H1 (cell line): ENCODE measurements at regions not wholly inside any gene's neighbourhood (a gene's known extent, or its start where the extent isn't known, plus 50 kb on each side); places are given as distances from the start of the nearest gene placed in this dataset.

ENCODE experiments used
- CTCF ChIA-PET: fragments of 300-600 bp; sonication (Branson Sonifier 250); formaldehyde crosslinking; loops from one replicate; lab custom pipeline; 2021; ENCODE audit not compliant: partially characterized antibody; lab: Charles Lee
- POLR2A ChIA-PET: fragments of 300-600 bp; sonication (Branson Sonifier 250); formaldehyde crosslinking; loops from one replicate; lab custom pipeline; 2021; ENCODE audit warnings: inconsistent platforms; ENCODE audit not compliant: partially characterized antibody; lab: Charles Lee
- DNase-seq, 2 experiments: peaks; one replicate each; pipeline versions ENCODE4 v3.0.0 to v3.0.0-alpha.2; 2010 to 2022; ENCODE audit warnings: low spot score in 2 of 2, low read depth in 1 of 2, mixed read lengths in 1 of 2
- FAIRE-seq: peaks from 2 replicates; lab custom pipeline; 2011; peaks lifted over from hg19 to GRCh38; lab: Jason Lieb, UNC
- H2AFZ ChIP-seq: 2 replicates; pipeline ENCODE4 v1.8.1; 2012; ENCODE audit warnings: low read length, inconsistent platforms
- H2AK5ac ChIP-seq: 2 replicates; pipeline ENCODE4 v1.6.1; 2013; ENCODE audit warnings: low read depth, low read length
- H2BK120ac ChIP-seq: replicated peaks from 2 replicates; pipeline ENCODE3; 2013; ENCODE audit warnings: low read depth, low read length, inconsistent platforms
- H2BK12ac ChIP-seq: 2 replicates; pipeline ENCODE4 v1.6.1; 2013; ENCODE audit warnings: low read depth, low read length
- H2BK15ac ChIP-seq: 2 replicates; pipeline ENCODE4 v1.6.1; 2013; ENCODE audit warnings: low read length
- H2BK20ac ChIP-seq: 2 replicates; pipeline ENCODE4 v1.6.1; 2013; ENCODE audit warnings: low read length
- H2BK5ac ChIP-seq: 2 replicates; pipeline ENCODE4 v1.6.1; 2013; ENCODE audit warnings: low read depth, low read length
- H3K14ac ChIP-seq: 2 replicates; pipeline ENCODE4 v1.6.1; 2013; ENCODE audit warnings: inconsistent platforms; ENCODE audit not compliant: insufficient read length
- H3K18ac ChIP-seq: 2 replicates; pipeline ENCODE4 v1.6.1; 2013; ENCODE audit warnings: low read length; ENCODE audit errors: extremely low read depth
- H3K23ac ChIP-seq: 2 replicates; pipeline ENCODE4 v1.6.1; 2013; ENCODE audit warnings: inconsistent platforms; ENCODE audit not compliant: insufficient read length
- H3K23me2 ChIP-seq: 2 replicates; pipeline ENCODE4 v1.6.1; 2013; ENCODE audit warnings: low read depth, low read length
- H3K27ac ChIP-seq: 2 replicates; pipeline ENCODE4 v1.6.1; 2011; ENCODE audit warnings: low read depth, low read length, inconsistent platforms
- H3K27me3 ChIP-seq, 4 experiments: replicated peaks in 1 of 4; 1 replicate in 1 of 4; 2 replicates in 3 of 4; pipeline versions ENCODE4 v1.6.1 to v1.8.1; 2011 to 2013; ENCODE audit warnings: low read length in 3 of 4, mild to moderate bottlenecking in 3 of 4, inconsistent platforms in 2 of 4, mixed read lengths in 2 of 4, moderate library complexity in 1 of 4; ENCODE audit not compliant: control insufficient read depth in 3 of 4, insufficient read depth in 3 of 4; ENCODE audit errors: extremely low read depth in 1 of 4
- H3K36me3 ChIP-seq, 4 experiments: 2 replicates each; pipeline versions ENCODE4 v1.6.1 to v1.8.1; 2011 to 2013; ENCODE audit warnings: mild to moderate bottlenecking in 4 of 4, low read length in 3 of 4, moderate library complexity in 2 of 4, control low read depth in 1 of 4, inconsistent platforms in 1 of 4; ENCODE audit not compliant: insufficient read depth in 4 of 4, control insufficient read depth in 2 of 4
- H3K4ac ChIP-seq: replicated peaks from 2 replicates; pipeline ENCODE3; 2013; ENCODE audit warnings: low read length, low read depth, mixed read lengths, inconsistent platforms; ENCODE audit not compliant: insufficient read length
- H3K4me1 ChIP-seq, 4 experiments: replicated peaks in 1 of 4; 1 replicate in 1 of 4; 2 replicates in 3 of 4; pipeline versions ENCODE4 v1.6.1 to v1.8.1; 2011 to 2013; ENCODE audit warnings: low read length in 3 of 4, inconsistent platforms in 2 of 4, mixed read lengths in 1 of 4; ENCODE audit not compliant: insufficient read depth in 4 of 4, control insufficient read depth in 3 of 4
- H3K4me2 ChIP-seq, 2 experiments: 2 replicates each; pipeline versions ENCODE4 v1.6.1 to v1.8.1; 2011 to 2013; ENCODE audit warnings: low read depth in 2 of 2, low read length in 2 of 2, control low read depth in 1 of 2, inconsistent platforms in 1 of 2, mild to moderate bottlenecking in 1 of 2; ENCODE audit not compliant: insufficient read depth in 1 of 2
- H3K4me3 ChIP-seq, 4 experiments: fragments of 200-600, 300-600 bp in 1 of 4; sonication (generic), shearing (Covaris generic), sonication (Bioruptor Twin) in 1 of 4; 2 replicates each; pipeline versions ENCODE4 v1.5.1 to v1.8.1; 2011 to 2016; ENCODE audit warnings: low read length in 4 of 4, low read depth in 3 of 4, control low read depth in 2 of 4, inconsistent platforms in 2 of 4, mild to moderate bottlenecking in 2 of 4, mixed read lengths in 1 of 4, moderate library complexity in 1 of 4; ENCODE audit not compliant: insufficient read depth in 2 of 4; ENCODE audit errors: extremely low read depth in 1 of 4
- H3K56ac ChIP-seq: replicated peaks from 2 replicates; pipeline ENCODE3; 2013; ENCODE audit warnings: low read depth, mild to moderate bottlenecking, mixed read lengths, low read length, inconsistent platforms; ENCODE audit not compliant: insufficient read length
- H3K79me1 ChIP-seq: 2 replicates; pipeline ENCODE4 v1.6.1; 2013; ENCODE audit warnings: low read depth, low read length, control low read depth
- H3K79me2 ChIP-seq, 2 experiments: 2 replicates each; pipeline versions ENCODE4 v1.6.1 to v1.8.1; 2012 to 2013; ENCODE audit warnings: low read length in 2 of 2, mild to moderate bottlenecking in 2 of 2, inconsistent platforms in 1 of 2; ENCODE audit not compliant: insufficient read depth in 2 of 2, control insufficient read depth in 1 of 2
- H3K9ac ChIP-seq, 4 experiments: replicated peaks in 1 of 4; 1 replicate in 1 of 4; 2 replicates in 3 of 4; pipeline versions ENCODE4 v1.6.1 to v1.8.1; 2011 to 2013; ENCODE audit warnings: low read depth in 3 of 4, low read length in 3 of 4, control low read depth in 2 of 4, mild to moderate bottlenecking in 2 of 4, moderate library complexity in 2 of 4, inconsistent platforms in 1 of 4; ENCODE audit errors: extremely low read depth in 1 of 4
- H3K9me3 ChIP-seq, 2 experiments: 2 replicates each; pipeline versions ENCODE4 v1.6.1 to v1.8.1; 2012 to 2013; ENCODE audit warnings: mild to moderate bottlenecking in 2 of 2, moderate library complexity in 2 of 2, control low read depth in 1 of 2, inconsistent platforms in 1 of 2, low read depth in 1 of 2, low read length in 1 of 2, mixed read lengths in 1 of 2; ENCODE audit not compliant: insufficient read depth in 2 of 2
- H4K20me1 ChIP-seq, 2 experiments: replicated peaks in 1 of 2; 2 replicates each; pipeline versions ENCODE3 to v1.8.1; 2011 to 2013; ENCODE audit warnings: inconsistent platforms in 2 of 2, low read length in 2 of 2, mild to moderate bottlenecking in 1 of 2; ENCODE audit not compliant: insufficient read depth in 2 of 2, control insufficient read depth in 1 of 2
- H4K5ac ChIP-seq: 2 replicates; pipeline ENCODE4 v1.6.1; 2013; ENCODE audit warnings: low read length, low read depth, mixed read lengths, inconsistent platforms; ENCODE audit not compliant: insufficient read length
- H4K8ac ChIP-seq: 2 replicates; pipeline ENCODE4 v1.8.0; 2013; ENCODE audit warnings: mild to moderate bottlenecking, moderate library complexity, low read length, inconsistent platforms; ENCODE audit not compliant: insufficient read depth; ENCODE audit errors: extremely low read depth
- H4K91ac ChIP-seq: replicated peaks from 2 replicates; pipeline ENCODE3; 2013; ENCODE audit warnings: low read length, mixed read lengths, inconsistent platforms; ENCODE audit not compliant: insufficient read length
- BRCA1 ChIP-seq: IDR thresholded peaks from 2 replicates; pipeline ENCODE4 v1.6.1; 2012; ENCODE audit warnings: low read depth, low read length, improper control_type of control experiment
- HDAC6 ChIP-seq: IDR thresholded peaks from one replicate; pipeline ENCODE4 v1.7.1; 2012; ENCODE audit warnings: low read depth, mild to moderate bottlenecking, inconsistent platforms, low read length, moderate library complexity
- WGBS, 2 experiments: shearing (Covaris generic) in 1 of 2; methylation state at CpG; one replicate each; pipeline versions ENCODE4 v1.1.6 to v1.1.7; 2013 to 2015; ENCODE audit warnings: low lambda C conversion rate in 2 of 2, mixed read lengths in 2 of 2, inconsistent platforms in 1 of 2, low coverage in 1 of 2, missing lambda C conversion rate in 1 of 2; ENCODE audit not compliant: insufficient replicate concordance in 2 of 2, insufficient coverage in 1 of 2, insufficient read length in 1 of 2; ENCODE audit errors: extremely low coverage in 1 of 2, missing lambda C conversion rate in 1 of 2; 5-methylcytosine and 5-hydroxymethylcytosine counted together

DNA sequence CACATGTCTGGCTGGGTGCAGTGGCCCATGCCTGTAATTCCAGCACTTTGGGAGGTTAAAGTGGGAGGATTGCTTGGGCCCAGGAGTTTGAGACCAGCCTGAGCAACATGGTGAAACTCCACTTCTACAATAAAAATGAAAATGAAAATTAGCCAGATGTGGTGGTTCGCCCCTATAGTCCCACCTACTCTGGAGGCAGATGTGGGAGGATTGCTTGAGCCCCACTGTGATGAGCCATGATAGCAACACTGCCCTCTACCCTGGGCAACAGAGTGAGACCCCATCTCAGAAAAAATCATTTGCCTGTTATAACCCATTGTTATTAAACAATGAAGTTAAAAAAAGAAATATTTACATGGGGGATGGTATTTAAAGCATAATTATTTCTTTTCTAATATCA, 240.1 kb upstream of the ZPLD1 start:
- Histone ChIP-seq H3K27me3 (peaks cover 0 to 2% (median 0%) of the 10 kb centered on the region in 4 experiments; a peak in 2 of 7 replicates), H3K4me1 (no peaks in the 10 kb centered on the region), H2BK120ac (no peak overlapping the region), H3K27ac (no peak overlapping the region), H3K9me3 (no peaks in the 10 kb centered on the region), H3K14ac (no peak overlapping the region), H2BK15ac (no peak overlapping the region), H3K79me2 (no peaks in the 10 kb centered on the region), H2BK5ac (no peak overlapping the region), H3K79me1 (no peaks in the 10 kb centered on the region), H3K4me2 (no peak overlapping the region), H4K5ac (no peak overlapping the region), H3K36me3 (no peaks in the 10 kb centered on the region), H2AK5ac (no peak overlapping the region), H3K23me2 (no peaks in the 10 kb centered on the region), H3K18ac (no peak overlapping the region), H2BK12ac (no peak overlapping the region), H3K4me3 (no peak overlapping the region), H3K9ac (no peak overlapping the region), H4K8ac (no peak overlapping the region), H2BK20ac (no peak overlapping the region), H3K56ac (no peak overlapping the region), H3K4ac (no peak overlapping the region), H4K20me1 (no peaks in the 10 kb centered on the region), H3K23ac (no peak overlapping the region), H4K91ac (no peak overlapping the region), H2AFZ (no peak overlapping the region)
- FAIRE-seq (no peak), DNase-seq (no peak)
- POLR2A ChIA-PET, result no interaction called here
- WGBS, 2 experiments, result 91% methylated on average over 1 of the region's 1 CpG; no CpG with 5 or more reads in 1 of the 2 experiments
- CTCF ChIA-PET, result no interaction called here
- no peak for TF ChIP-seq BRCA1
- no peak for TF ChIP-seq HDAC6
